ENCODE measurements at regions not wholly inside any gene's neighbourhood (a gene's known extent, or its start where the extent isn't known, plus 50 kb on each side); places are given as distances from the start of the nearest gene placed in this dataset.

DNA sequence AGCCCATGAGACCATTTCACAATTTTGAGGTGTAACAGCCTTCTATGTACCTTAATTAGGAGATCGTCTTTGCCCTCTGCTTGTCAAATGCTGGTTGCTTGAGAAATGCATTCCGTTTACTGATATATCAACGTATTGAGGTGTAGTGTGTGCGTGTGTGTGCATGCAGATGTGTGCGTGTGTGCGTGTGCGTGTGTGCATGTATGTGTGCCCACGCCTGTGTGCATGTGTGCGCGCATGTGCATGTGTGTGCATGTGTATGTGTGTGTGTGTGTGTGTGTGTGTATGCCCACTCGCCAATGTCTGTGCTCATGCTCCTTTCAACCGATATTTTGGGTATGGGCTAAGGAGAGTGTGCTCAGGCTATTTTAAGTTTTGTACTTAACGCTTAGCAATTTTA is 81.5 kb upstream of the ZFHX3 start:
- intact Hi-C loops (cut with micrococcal nuclease) = no loop called here
- no peak overlapping the region for H3K9ac ChIP-seq (ENCODE audit: low read depth, low read length)
- CTCF ChIA-PET = interaction anchor here (0.9 kb wide), 1 partner anchor 23 kb away, joined by 3 read pairs; no protein-coding TSS in a partner anchor
- POLR2A ChIA-PET (ENCODE audit: unreplicated experiment) = no interaction called here
- H3K23ac ChIP-seq (ENCODE audit: low read depth, low read length) = no peak overlapping the region
- no peak overlapping the region for H3K18ac ChIP-seq (ENCODE audit: low read depth, low read length)
- no peak overlapping the region for H4K91ac ChIP-seq (ENCODE audit: insufficient read depth, low read depth, low read length)
- no peak overlapping the region for H2BK20ac ChIP-seq (ENCODE audit: low read depth, low read length)
- no peaks in the 10 kb centered on the region for H3K79me1 ChIP-seq (ENCODE audit: low read depth in 1 of 2, low read length in 2 of 2)
- H3K4ac ChIP-seq (ENCODE audit: low read depth, low read length) = no peak overlapping the region
- no peak overlapping the region for H3K27ac ChIP-seq (ENCODE audit: insufficient read depth, low read length)
- H3K4me3 ChIP-seq (ENCODE audit: insufficient read depth, low read depth, low read length) = no peak overlapping the region
- H2BK5ac ChIP-seq (ENCODE audit: low read depth, low read length, poor library complexity, severe bottlenecking) = no peak overlapping the region
- H3K9me1 ChIP-seq (ENCODE audit: insufficient read depth, low read length) = peaks cover 4% of the 10 kb centered on the region
- no peaks in the 10 kb centered on the region for H4K20me1 ChIP-seq (ENCODE audit: insufficient read depth, low read length)
- H4K5ac ChIP-seq (ENCODE audit: low read depth, low read length) = no peak overlapping the region
- TF ChIP-seq, protein P1, sequence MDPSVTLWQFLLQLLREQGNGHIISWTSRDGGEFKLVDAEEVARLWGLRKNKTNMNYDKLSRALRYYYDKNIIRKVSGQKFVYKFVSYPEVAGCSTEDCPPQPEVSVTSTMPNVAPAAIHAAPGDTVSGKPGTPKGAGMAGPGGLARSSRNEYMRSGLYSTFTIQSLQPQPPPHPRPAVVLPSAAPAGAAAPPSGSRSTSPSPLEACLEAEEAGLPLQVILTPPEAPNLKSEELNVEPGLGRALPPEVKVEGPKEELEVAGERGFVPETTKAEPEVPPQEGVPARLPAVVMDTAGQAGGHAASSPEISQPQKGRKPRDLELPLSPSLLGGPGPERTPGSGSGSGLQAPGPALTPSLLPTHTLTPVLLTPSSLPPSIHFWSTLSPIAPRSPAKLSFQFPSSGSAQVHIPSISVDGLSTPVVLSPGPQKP (IDR thresholded peaks at IDR 0.05; ENCODE audit: borderline replicate concordance, low read depth, low read length) = no peak
- TF ChIP-seq RFX5 (IDR thresholded peaks at IDR 0.05; ENCODE audit: low read depth, low read length) (no peak), POLR2A (IDR thresholded peaks at IDR 0.05; ENCODE audit: low read depth, low read length) (no peak), RAD21 (IDR thresholded peaks at IDR 0.05; ENCODE audit: low read length) (no peak), RCOR1 (IDR thresholded peaks at IDR 0.05; ENCODE audit: insufficient replicate concordance, low read length) (no peak), BHLHE40 (IDR thresholded peaks at IDR 0.05; ENCODE audit: low read depth, low read length) (no peak)
- peaks cover 8% of the 10 kb centered on the region for H3K27me3 ChIP-seq (ENCODE audit: control insufficient read depth, insufficient read depth, low read length)
- 0 out of 2 replicates have a peak, but pooled peaks cover 2% of the 10 kb centered on the region for H3K9me3 ChIP-seq (ENCODE audit: control insufficient read depth, insufficient read depth, low read length)
- no peak for ATAC-seq (ENCODE audit: low read depth)
- no peak overlapping the region for H2BK120ac ChIP-seq (ENCODE audit: low read depth, low read length)
- in situ Hi-C loops (cut with MboI; ENCODE audit: low sequenced_read_pairs) = no loop called here
- peaks cover 4% of the 10 kb centered on the region for H3K4me1 ChIP-seq (ENCODE audit: control insufficient read depth, insufficient read depth, low read length)
- H2AK5ac ChIP-seq (ENCODE audit: low read depth, low read length) = no peak overlapping the region
- H3K4me2 ChIP-seq (ENCODE audit: low read depth, low read length) = no peak overlapping the region
- 78% methylated on average over 9 of the region's 13 CpGs; no CpG with 5 or more reads in 1 of the 2 experiments for WGBS, 2 experiments (ENCODE audit: extremely low coverage in 2 of 2, insufficient read length in 1 of 2)
- no peak overlapping the region for H2AK9ac ChIP-seq (replicated peaks; ENCODE audit: low read depth, low read length, poor library complexity)
- no peak overlapping the region for H3K14ac ChIP-seq (replicated peaks; ENCODE audit: low read depth, low read length)
- no peaks in the 10 kb centered on the region for H3K36me3 ChIP-seq (ENCODE audit: control insufficient read depth, insufficient read depth, low read length)
- H4K8ac ChIP-seq (ENCODE audit: low read depth in 2 of 2, low read length in 2 of 2) = no peak overlapping the region
- H2AFZ ChIP-seq (replicated peaks; ENCODE audit: low read length, poor library complexity) = no peak overlapping the region
- no peak for DNase-seq
- no peak overlapping the region for H2BK15ac ChIP-seq (ENCODE audit: low read depth, low read length)
- no peak overlapping the region for H3K56ac ChIP-seq (ENCODE audit: extremely low read depth, insufficient read depth, low read length)
- BruUV-seq (replicated peaks) = no TSS peak
- dilution Hi-C loops (cut with HindIII; ENCODE audit: low sequenced_read_pairs, unreplicated experiment) = no loop called here
